Kidney (tissue), 13 donors: ENCODE measurements at regions not wholly inside any gene's neighbourhood (a gene's known extent, or its start where the extent isn't known, plus 50 kb on each side); places are given as distances from the start of the nearest gene placed in this dataset.

ENCODE experiments used
- DNase-seq, 5 donors: peaks; one replicate each; pipeline ENCODE4 v3.0.0-alpha.2; 2013 to 2020
- FAIRE-seq: peaks from 2 replicates; lab custom pipeline; 2012; peaks lifted over from hg19 to GRCh38; lab: Jason Lieb, UNC
- H3K27ac ChIP-seq, 2 donors: one replicate each; pipeline ENCODE4 v1.7.0; 2013; ENCODE audit warnings: low read depth in 2 of 2, low read length in 2 of 2, inconsistent platforms in 1 of 2
- H3K27me3 ChIP-seq: one replicate; pipeline ENCODE4 v1.7.1; 2013; ENCODE audit warnings: low read length, inconsistent platforms; ENCODE audit not compliant: control insufficient read depth, insufficient read depth
- H3K36me3 ChIP-seq, 3 donors: one replicate each; pipeline versions ENCODE4 v1.7.0 to v1.7.1; 2013; ENCODE audit warnings: low read length in 3 of 3, control low read depth in 1 of 3, inconsistent platforms in 1 of 3; ENCODE audit not compliant: insufficient read depth in 3 of 3, control insufficient read depth in 2 of 3
- H3K4me1 ChIP-seq, 3 donors: one replicate each; pipeline versions ENCODE4 v1.7.0 to v1.7.1; 2013; ENCODE audit warnings: low read length in 3 of 3, inconsistent platforms in 1 of 3, low read depth in 1 of 3; ENCODE audit not compliant: control insufficient read depth in 2 of 3, insufficient read depth in 2 of 3
- H3K4me3 ChIP-seq, 3 donors: one replicate each; pipeline versions ENCODE4 v1.7.0 to v1.8.1; 2013; ENCODE audit warnings: low read length in 3 of 3, control low read depth in 1 of 3, inconsistent platforms in 1 of 3
- H3K9ac ChIP-seq, 3 donors: one replicate each; pipeline versions ENCODE4 v1.7.0 to v1.7.1; 2013; ENCODE audit warnings: low read length in 3 of 3, control low read depth in 1 of 3, inconsistent platforms in 1 of 3
- H3K9me3 ChIP-seq, 3 donors: one replicate each; pipeline versions ENCODE4 v1.7.0 to v1.7.1; 2013; ENCODE audit warnings: low read length in 3 of 3, control low read depth in 1 of 3, inconsistent platforms in 1 of 3; ENCODE audit not compliant: control insufficient read depth in 2 of 3, insufficient read depth in 1 of 3
- CTCF ChIP-seq: IDR thresholded peaks from 3 replicates; pipeline ENCODE4 v1.5.1; 2012; ENCODE audit warnings: mild to moderate bottlenecking, moderate library complexity, borderline replicate concordance; ENCODE audit not compliant: insufficient read depth; ENCODE audit errors: extremely low read depth
- intact Hi-C: fragments of 100-400 bp; cut with DNase I; formaldehyde crosslinking; loops from one replicate; pipeline ENCODE4 v1.11.1; 2022
- donor health status: control.
- donor health status: control.
- donor health status: control.
- donor health status: control.
- donor health status: control.
- donor health status: DM: yes; HTN: yes; CAD: no.
- donor health status: Normal renal cell carcinoma (clear cell type).

DNA sequence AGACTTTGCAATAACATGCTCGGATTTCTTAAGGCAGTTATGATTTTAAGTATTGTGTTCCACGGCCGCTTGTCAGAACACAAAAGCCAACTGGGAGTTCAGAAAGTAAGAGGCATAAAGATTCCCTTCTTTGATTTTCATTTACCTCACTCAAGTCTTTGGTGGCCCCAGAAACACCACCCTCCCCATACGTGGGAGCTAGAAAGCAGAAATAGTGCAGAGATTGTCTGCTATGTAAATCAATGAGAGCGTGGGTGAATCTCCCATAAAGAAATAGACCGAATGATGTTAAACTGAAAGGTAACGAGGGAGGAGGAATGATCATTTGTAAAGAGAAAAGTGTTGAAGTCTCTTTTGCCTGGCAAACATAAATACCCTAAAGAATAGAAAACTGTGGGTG is 322.1 kb upstream of the ETAA1 start:
- Histone ChIP-seq H3K36me3 (no peaks in the 10 kb centered on the region), H3K9me3 (no peaks in the 10 kb centered on the region), H3K27me3 (no peaks in the 10 kb centered on the region), H3K9ac (no peak overlapping the region), H3K4me3 (no peak overlapping the region), H3K4me1 (no peaks in the 10 kb centered on the region), H3K27ac (no peak overlapping the region)
- no peak for DNase-seq
- intact Hi-C loops = no loop called here
- no peak for TF ChIP-seq CTCF
- no peak for FAIRE-seq

DNA sequence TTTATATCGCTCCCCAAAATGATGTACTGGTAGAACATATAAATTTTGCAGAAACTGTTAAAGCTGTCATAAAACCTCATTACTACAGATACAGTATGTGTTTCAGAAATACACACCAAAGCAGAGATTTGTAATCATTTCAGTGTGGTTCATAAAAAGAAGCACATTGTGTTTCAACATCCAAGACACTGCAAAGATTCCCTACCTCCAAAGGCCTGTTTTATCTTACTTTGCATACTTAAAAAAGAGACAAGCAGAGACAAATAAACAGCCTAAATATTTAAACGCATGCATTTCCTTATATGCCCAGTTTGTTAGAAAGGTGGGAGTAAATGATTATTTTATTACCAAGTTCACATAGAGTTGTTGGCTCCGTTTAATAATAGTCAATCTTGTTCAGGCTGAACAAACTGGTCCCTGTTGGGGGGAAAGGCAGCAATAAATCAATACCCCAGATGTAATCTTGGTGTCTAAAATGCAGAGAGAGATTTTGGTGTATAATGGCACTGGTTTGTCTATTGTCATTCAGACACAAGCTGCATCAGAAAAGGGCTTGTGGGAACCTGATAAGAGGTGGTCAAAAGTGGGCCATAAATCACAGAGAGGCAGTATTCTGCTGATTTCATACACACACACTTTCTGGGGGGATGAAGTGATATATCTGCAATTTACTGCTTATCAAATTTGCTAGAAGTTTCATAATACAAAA is 321.4 kb upstream of the ETAA1 start:
- Histone ChIP-seq H3K9ac (no peak overlapping the region), H3K27ac (no peak overlapping the region), H3K36me3 (no peaks in the 10 kb centered on the region), H3K9me3 (peaks cover 0 to 4% (median 0%) of the 10 kb centered on the region in 3 donors), H3K4me3 (no peak overlapping the region), H3K4me1 (no peaks in the 10 kb centered on the region), H3K27me3 (no peaks in the 10 kb centered on the region)
- DNase-seq (peak in 1 of 5 donors; percentile 45), FAIRE-seq (no peak)
- intact Hi-C loops = no loop called here
- TF ChIP-seq CTCF = no peak

DNA sequence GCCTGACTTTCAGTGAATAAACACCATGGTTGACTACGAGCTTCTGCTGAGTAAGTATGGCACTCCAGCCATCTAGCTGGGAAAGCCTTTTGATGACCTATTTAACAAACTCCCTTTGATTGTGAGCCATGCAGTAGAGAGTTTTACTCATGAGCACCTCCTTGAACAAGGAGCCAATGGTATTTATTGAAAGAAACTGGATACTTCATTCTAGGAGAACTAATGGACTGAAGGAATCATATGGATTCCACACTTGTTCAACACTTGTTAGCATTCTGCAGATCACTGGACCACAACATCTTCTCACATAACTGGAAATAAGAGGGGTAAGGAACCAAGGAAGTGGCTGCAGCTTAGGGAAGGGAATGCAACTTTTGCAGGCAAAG is 320.9 kb upstream of the ETAA1 start:
- no peak overlapping the region for H3K4me3 ChIP-seq
- H3K27ac ChIP-seq = no peak overlapping the region
- H3K36me3 ChIP-seq = no peaks in the 10 kb centered on the region
- H3K27me3 ChIP-seq = no peaks in the 10 kb centered on the region
- intact Hi-C loops = no loop called here
- H3K4me1 ChIP-seq = no peaks in the 10 kb centered on the region
- H3K9me3 ChIP-seq = peaks cover 0 to 4% (median 0%) of the 10 kb centered on the region in 3 donors
- no peak for TF ChIP-seq CTCF
- FAIRE-seq (no peak), DNase-seq (peak in 3 of 5 donors; percentile 26 to 82 (median 73))
- no peak overlapping the region for H3K9ac ChIP-seq

DNA sequence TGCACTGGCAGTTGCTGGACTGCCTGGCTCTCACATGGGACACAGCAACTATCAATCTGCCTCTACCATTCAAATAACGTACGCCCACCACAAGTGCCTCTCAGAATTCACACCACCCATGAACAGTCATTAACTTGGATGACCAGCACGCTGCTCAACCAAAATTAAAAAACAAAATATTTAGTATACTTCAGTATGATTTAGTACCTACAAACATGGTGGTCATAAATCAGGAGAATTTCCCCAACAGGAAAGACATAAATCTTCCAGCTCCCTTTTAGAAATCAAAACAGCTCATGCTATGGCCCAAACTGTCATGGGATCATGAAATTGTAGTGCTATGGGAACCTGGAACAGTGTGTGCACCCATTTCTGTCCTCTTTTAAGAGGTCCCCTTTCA is 317.4 kb upstream of the ETAA1 start:
- H3K9me3 ChIP-seq = peaks cover 0 to 4% (median 0%) of the 10 kb centered on the region in 3 donors
- H3K36me3 ChIP-seq = no peaks in the 10 kb centered on the region
- FAIRE-seq (no peak), DNase-seq (peak in 2 of 5 donors; percentile 31 to 42)
- intact Hi-C loops = no loop called here
- TF ChIP-seq CTCF = no peak
- no peak overlapping the region for H3K27ac ChIP-seq
- H3K4me3 ChIP-seq = no peak overlapping the region
- H3K9ac ChIP-seq = no peak overlapping the region
- H3K27me3 ChIP-seq = no peaks in the 10 kb centered on the region
- no peaks in the 10 kb centered on the region for H3K4me1 ChIP-seq
